ENCODE measurements at regions not wholly inside any gene's neighbourhood (a gene's known extent, or its start where the extent isn't known, plus 50 kb on each side); places are given as distances from the start of the nearest gene placed in this dataset.

- no peak overlapping the region for H3K4me3 ChIP-seq
- intact Hi-C loops (cut with DNase I) = no loop called here
- H3K9me3 ChIP-seq = no peaks in the 10 kb centered on the region
- no peak for TF ChIP-seq EP300 (IDR thresholded peaks at IDR 0.05)
- no peak for TF ChIP-seq POLR2A (IDR thresholded peaks at IDR 0.05)
- no peak for TF ChIP-seq CTCF (IDR thresholded peaks at IDR 0.05)
- H3K27ac ChIP-seq = no peak overlapping the region
- 73 to 93% (median 92%) methylated on average over 3 of the region's 3 CpGs for WGBS, 3 donors
- H3K36me3 ChIP-seq = no peaks in the 10 kb centered on the region
- no peaks in the 10 kb centered on the region for H3K4me1 ChIP-seq (ENCODE audit: insufficient read depth)
- no peak for DNase-seq
- H3K27me3 ChIP-seq = no peaks in the 10 kb centered on the region
Measured at GRCh38 chr4:74603186-74603585, 158.2 kb downstream of the AREG start.

DNA sequence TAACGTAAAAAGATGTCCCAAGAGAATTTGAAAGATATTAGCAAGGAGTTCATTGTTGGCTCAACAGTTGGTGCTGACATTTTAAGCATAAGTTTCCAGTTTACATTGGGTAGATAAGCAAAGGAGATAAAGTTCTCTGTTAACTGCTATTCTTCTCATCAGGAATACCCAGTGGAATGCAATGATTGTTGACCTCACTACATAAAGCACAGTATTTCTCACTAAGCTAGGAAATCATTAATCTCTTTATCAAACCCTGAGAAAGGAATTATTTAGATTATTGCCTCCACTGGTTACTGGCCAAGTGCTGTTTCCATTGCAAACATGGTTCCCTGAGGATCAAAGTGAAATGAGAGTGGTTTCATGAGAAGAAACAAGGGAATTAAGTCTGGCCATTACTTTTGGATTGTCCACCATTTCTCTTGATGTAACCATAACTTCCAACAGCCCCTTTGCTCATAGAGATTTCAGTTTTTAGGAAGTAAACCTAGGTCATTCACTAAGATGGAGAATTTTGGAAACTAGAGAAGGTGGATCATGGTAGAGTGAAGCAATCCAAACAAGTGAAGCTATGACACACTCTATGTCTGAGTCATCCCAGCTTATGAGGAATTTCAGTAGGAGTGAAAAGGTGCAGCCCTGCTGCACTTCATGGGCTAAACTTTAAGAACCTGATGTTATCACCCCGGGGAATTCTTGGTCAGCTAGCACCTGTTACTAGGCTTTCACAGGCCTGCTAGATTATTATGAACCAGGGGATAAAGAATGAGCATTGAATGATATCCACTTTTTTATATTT is 163.4 kb downstream of the AREG start:
- H3K36me3 ChIP-seq = no peaks in the 10 kb centered on the region
- H3K4me1 ChIP-seq (ENCODE audit: insufficient read depth) = no peaks in the 10 kb centered on the region
- H3K27ac ChIP-seq = no peak overlapping the region
- H3K9me3 ChIP-seq = no peaks in the 10 kb centered on the region
- WGBS, 3 donors = 86 to 91% (median 87%) methylated on average over 2 of the region's 2 CpGs
- H3K27me3 ChIP-seq = no peaks in the 10 kb centered on the region
- intact Hi-C loops (cut with DNase I) = no loop called here
- H3K4me3 ChIP-seq = no peak overlapping the region
- TF ChIP-seq EP300 (IDR thresholded peaks at IDR 0.05) (no peak), POLR2A (IDR thresholded peaks at IDR 0.05) (no peak), CTCF (IDR thresholded peaks at IDR 0.05) (no peak)
- no peak for DNase-seq

- no peak overlapping the region for H3K27ac ChIP-seq
- no peak for TF ChIP-seq EP300 (IDR thresholded peaks at IDR 0.05)
- TF ChIP-seq POLR2A (IDR thresholded peaks at IDR 0.05) = no peak
- TF ChIP-seq CTCF (IDR thresholded peaks at IDR 0.05) = no peak
- DNase-seq = no peak
- no peaks in the 10 kb centered on the region for H3K9me3 ChIP-seq
- no peak overlapping the region for H3K4me3 ChIP-seq
- H3K4me1 ChIP-seq (ENCODE audit: insufficient read depth) = no peaks in the 10 kb centered on the region
- H3K27me3 ChIP-seq = no peaks in the 10 kb centered on the region
- intact Hi-C loops (cut with DNase I) = no loop called here
- 88 to 90% (median 89%) methylated on average over 2 of the region's 2 CpGs for WGBS, 3 donors
- H3K36me3 ChIP-seq = no peaks in the 10 kb centered on the region
Measured at GRCh38 chr4:74610491-74610890, 165.6 kb downstream of the AREG start.

DNA sequence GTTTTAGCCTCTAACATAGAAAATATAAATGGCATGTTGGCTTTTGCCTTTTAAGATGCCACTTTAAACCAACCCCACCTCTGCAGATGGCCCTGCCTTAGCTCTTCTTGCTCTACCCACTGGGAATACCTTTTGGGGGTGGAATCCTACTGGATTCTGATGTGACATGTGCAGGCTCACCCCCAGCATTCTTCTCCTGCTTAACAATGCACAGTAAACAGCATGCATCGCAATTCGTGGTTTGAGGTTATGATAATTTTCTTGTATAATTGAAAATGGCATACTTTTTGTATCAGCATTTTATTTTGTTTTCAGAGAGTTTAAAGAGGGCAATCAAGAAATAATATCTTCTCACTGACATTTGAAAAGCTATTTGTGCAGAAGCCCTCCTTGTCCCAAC is 167.9 kb downstream of the AREG start:
- Histone ChIP-seq H3K36me3 (no peaks in the 10 kb centered on the region), H3K9me3 (no peaks in the 10 kb centered on the region), H3K27me3 (no peaks in the 10 kb centered on the region), H3K27ac (no peak overlapping the region), H3K4me1 (ENCODE audit: insufficient read depth) (no peaks in the 10 kb centered on the region), H3K4me3 (no peak overlapping the region)
- TF ChIP-seq EP300 (IDR thresholded peaks at IDR 0.05) = no peak
- TF ChIP-seq POLR2A (IDR thresholded peaks at IDR 0.05) = no peak
- TF ChIP-seq CTCF (IDR thresholded peaks at IDR 0.05) = no peak
- WGBS, 3 donors = 88 to 92% (median 91%) methylated on average over 2 of the region's 2 CpGs
- intact Hi-C loops (cut with DNase I) = no loop called here
- no peak for DNase-seq
